ENCODE measurements at regions not wholly inside any gene's neighbourhood (a gene's known extent, or its start where the extent isn't known, plus 50 kb on each side); places are given as distances from the start of the nearest gene placed in this dataset.

DNA sequence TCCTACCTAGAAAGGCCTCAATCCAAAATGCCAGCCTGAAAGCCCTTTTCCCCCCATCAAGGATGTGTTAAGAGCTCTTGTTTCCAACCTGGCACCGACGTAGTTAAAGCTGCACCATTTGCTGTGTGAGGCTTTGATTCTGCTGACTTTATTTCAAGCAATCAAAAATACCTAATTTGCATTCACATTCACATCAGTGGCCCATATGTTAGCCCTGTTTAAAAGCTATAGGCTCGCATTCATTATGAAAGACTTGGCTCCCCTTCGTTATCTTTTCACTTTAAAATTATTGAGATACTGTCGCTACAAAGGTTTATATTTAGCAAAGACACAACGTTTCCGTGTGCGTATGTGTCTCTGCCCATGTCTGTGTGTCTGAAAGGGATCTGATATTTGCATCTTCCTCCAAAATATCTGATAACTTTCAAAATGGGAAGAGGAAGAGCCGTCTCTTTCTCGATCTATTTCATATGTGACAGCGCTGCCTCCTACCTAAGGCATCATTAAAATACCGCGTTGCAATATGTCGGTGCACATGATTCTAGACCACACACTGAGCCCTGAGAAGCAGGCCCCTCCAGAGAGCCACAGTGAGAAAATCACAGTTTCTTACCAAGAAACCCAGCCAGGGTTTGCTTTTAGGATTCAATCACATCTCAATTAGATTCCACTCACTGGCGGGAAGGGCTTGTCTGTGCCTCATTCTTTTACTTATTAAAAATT is 57.1 kb upstream of the ITPRID1 start:
- Histone ChIP-seq H3K27ac (no peak overlapping the region), H3K36me3 (no peaks in the 10 kb centered on the region), H3K4me1 (no peaks in the 10 kb centered on the region), H3K27me3 (no peaks in the 10 kb centered on the region), H3K4me3 (no peak overlapping the region), H3K9me3 (no peaks in the 10 kb centered on the region)
- TF ChIP-seq, protein P1, sequence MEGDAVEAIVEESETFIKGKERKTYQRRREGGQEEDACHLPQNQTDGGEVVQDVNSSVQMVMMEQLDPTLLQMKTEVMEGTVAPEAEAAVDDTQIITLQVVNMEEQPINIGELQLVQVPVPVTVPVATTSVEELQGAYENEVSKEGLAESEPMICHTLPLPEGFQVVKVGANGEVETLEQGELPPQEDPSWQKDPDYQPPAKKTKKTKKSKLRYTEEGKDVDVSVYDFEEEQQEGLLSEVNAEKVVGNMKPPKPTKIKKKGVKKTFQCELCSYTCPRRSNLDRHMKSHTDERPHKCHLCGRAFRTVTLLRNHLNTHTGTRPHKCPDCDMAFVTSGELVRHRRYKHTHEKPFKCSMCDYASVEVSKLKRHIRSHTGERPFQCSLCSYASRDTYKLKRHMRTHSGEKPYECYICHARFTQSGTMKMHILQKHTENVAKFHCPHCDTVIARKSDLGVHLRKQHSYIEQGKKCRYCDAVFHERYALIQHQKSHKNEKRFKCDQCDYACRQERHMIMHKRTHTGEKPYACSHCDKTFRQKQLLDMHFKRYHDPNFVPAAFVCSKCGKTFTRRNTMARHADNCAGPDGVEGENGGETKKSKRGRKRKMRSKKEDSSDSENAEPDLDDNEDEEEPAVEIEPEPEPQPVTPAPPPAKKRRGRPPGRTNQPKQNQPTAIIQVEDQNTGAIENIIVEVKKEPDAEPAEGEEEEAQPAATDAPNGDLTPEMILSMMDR (IDR thresholded peaks at IDR 0.05): no peak
- DNase-seq (ENCODE audit: low spot score): no peak

DNA sequence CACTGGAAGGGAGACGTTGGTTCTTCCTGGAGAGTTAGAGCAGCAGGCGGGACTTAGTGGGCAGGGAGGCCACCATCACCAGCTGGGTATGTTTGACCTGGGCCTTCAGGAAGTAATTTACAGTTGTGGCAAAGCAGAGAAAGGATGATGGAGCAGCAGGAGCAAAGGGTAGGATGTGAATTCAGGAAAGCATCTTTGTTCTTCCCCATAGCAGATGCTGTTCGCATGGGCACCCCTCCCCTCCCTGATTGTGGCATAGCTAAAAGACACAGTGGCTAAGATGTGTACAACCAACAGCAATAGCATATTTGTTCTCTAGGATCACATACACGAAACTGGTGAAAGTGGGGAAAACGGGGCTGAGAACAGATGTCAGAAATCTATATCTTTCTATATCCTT is 56.3 kb upstream of the ITPRID1 start:
- TF ChIP-seq, protein P1 (IDR thresholded peaks at IDR 0.05): no peak
- Histone ChIP-seq H3K36me3 (no peaks in the 10 kb centered on the region), H3K27ac (no peak overlapping the region), H3K27me3 (no peaks in the 10 kb centered on the region), H3K4me1 (no peaks in the 10 kb centered on the region), H3K9me3 (no peaks in the 10 kb centered on the region), H3K4me3 (no peak overlapping the region)
- no peak for DNase-seq (ENCODE audit: low spot score)

DNA sequence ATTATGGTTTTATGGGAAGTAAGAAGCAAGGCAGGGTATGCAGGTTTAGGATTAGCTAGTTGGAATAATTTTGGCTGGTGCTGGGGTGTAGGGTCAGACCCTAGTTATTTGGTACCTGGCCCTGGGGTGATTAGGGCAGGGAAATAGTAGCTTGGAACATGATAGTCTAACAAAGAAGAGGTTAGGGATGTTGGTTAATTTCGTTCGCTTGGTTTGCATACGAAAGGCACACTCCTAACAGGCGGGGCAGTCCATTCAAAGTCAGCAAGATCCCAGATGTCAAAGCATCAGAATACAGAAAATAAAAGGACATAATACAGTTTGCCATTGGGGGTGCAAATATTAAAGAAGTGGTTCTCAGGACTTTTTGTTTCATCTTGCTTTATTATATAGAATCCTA is 55.7 kb upstream of the ITPRID1 start:
- Histone ChIP-seq H3K27me3 (no peaks in the 10 kb centered on the region), H3K9me3 (no peaks in the 10 kb centered on the region), H3K4me1 (no peaks in the 10 kb centered on the region), H3K27ac (no peak overlapping the region), H3K4me3 (no peak overlapping the region), H3K36me3 (no peaks in the 10 kb centered on the region)
- TF ChIP-seq, protein P1 (IDR thresholded peaks at IDR 0.05): no peak
- no peak for DNase-seq (ENCODE audit: low spot score)

DNA sequence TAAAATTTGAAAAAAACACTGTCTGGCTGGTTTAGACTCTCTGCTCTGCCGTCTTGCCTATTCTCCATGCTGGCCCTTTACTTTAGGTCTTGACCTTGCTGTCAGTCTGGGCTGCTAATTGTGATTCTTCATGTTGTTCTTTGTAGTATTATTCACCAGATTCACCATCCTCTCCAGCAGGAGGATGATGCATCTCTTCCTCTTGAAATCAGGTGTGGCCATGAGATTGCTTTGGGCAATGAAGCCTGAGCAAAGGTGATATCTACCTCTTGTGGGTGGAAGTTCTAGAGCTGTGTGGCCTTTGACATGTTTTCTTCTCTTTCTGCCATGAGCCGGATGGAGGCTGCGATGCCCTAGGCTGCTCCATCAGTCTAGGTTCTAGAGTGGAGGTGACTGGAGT is 51.3 kb upstream of the ITPRID1 start:
- Histone ChIP-seq H3K4me1 (no peaks in the 10 kb centered on the region), H3K27ac (no peak overlapping the region), H3K27me3 (no peaks in the 10 kb centered on the region), H3K36me3 (no peaks in the 10 kb centered on the region), H3K4me3 (no peak overlapping the region), H3K9me3 (no peaks in the 10 kb centered on the region)
- DNase-seq (ENCODE audit: low spot score): no peak
- TF ChIP-seq, protein P1 (IDR thresholded peaks at IDR 0.05): no peak
